Activated naive CD8-positive, alpha-beta T cell treated with anti-CD3 and anti-CD28 coated beads, Interleukin-2, amount 10 ng/mL, durations not matched to agents 7 days and 5 days (primary cell): ENCODE measurements at regions not wholly inside any gene's neighbourhood (a gene's known extent, or its start where the extent isn't known, plus 50 kb on each side); places are given as distances from the start of the nearest gene placed in this dataset.

Experiments
- ATAC-seq: fragments of 150-1000 bp; cut with Tn5 transposase; one replicate; pipeline ENCODE4 v1.10.0; 2021; ENCODE audit warnings: low read depth, moderate library complexity
- POLR2A ChIA-PET: fragments of 350-600 bp; sonication (Branson Sonifier 250); formaldehyde crosslinking; loops from one replicate; lab custom pipeline; 2021; ENCODE audit warnings: antibody characterized with exemption; lab: Charles Lee
- DNase-seq: peaks from one replicate; pipeline ENCODE4 v3.0.0; 2021
- H3K27ac Mint-ChIP-seq: one replicate; pipeline ENCODE4 v1.8.0; 2022; ENCODE audit warnings: mild to moderate bottlenecking, mixed read lengths
- H3K27me3 Mint-ChIP-seq: one replicate; pipeline ENCODE4 v1.8.0; 2022; ENCODE audit warnings: mild to moderate bottlenecking, moderate library complexity, mixed read lengths
- H3K36me3 Mint-ChIP-seq: one replicate; pipeline ENCODE4 v1.8.0; 2021; ENCODE audit warnings: mild to moderate bottlenecking, mixed read lengths
- H3K4me1 Mint-ChIP-seq: one replicate; pipeline ENCODE4 v1.8.0; 2021; ENCODE audit warnings: mixed read lengths
- H3K4me3 Mint-ChIP-seq: one replicate; pipeline ENCODE4 v1.8.0; 2022; ENCODE audit warnings: mild to moderate bottlenecking, moderate library complexity, mixed read lengths
- H3K9me3 Mint-ChIP-seq: one replicate; pipeline ENCODE4 v1.8.0; 2021; ENCODE audit warnings: mixed read lengths

- H3K4me3 Mint-ChIP-seq = no peak overlapping the region
- POLR2A ChIA-PET = no interaction called here
- ATAC-seq = no peak
- H3K36me3 Mint-ChIP-seq = no peaks in the 10 kb centered on the region
- H3K27me3 Mint-ChIP-seq = no peaks in the 10 kb centered on the region
- peaks cover 6% of the 10 kb centered on the region for H3K4me1 Mint-ChIP-seq
- DNase-seq = no peak
- H3K9me3 Mint-ChIP-seq = no peaks in the 10 kb centered on the region
- no peak overlapping the region for H3K27ac Mint-ChIP-seq
Observed at GRCh38 chr2:48247206-48247605, 67.3 kb upstream of the FOXN2 start.

GRCh38 chr2:48248251-48248933, 66.1 kb upstream of the FOXN2 start:
- POLR2A ChIA-PET = no interaction called here
- DNase-seq (no peak), ATAC-seq (no peak)
- Mint-ChIP-seq H3K36me3 (no peaks in the 10 kb centered on the region), H3K4me1 (peaks cover 6% of the 10 kb centered on the region), H3K4me3 (no peak overlapping the region), H3K27me3 (no peaks in the 10 kb centered on the region), H3K9me3 (no peaks in the 10 kb centered on the region), H3K27ac (no peak overlapping the region)

GRCh38 chr2:48249025-48249424, 65.5 kb upstream of the FOXN2 start:
- Mint-ChIP-seq H3K9me3 (no peaks in the 10 kb centered on the region), H3K27me3 (no peaks in the 10 kb centered on the region), H3K4me1 (peaks cover 6% of the 10 kb centered on the region), H3K27ac (no peak overlapping the region), H3K36me3 (no peaks in the 10 kb centered on the region), H3K4me3 (no peak overlapping the region)
- ATAC-seq (no peak), DNase-seq (no peak)
- POLR2A ChIA-PET = no interaction called here

DNA sequence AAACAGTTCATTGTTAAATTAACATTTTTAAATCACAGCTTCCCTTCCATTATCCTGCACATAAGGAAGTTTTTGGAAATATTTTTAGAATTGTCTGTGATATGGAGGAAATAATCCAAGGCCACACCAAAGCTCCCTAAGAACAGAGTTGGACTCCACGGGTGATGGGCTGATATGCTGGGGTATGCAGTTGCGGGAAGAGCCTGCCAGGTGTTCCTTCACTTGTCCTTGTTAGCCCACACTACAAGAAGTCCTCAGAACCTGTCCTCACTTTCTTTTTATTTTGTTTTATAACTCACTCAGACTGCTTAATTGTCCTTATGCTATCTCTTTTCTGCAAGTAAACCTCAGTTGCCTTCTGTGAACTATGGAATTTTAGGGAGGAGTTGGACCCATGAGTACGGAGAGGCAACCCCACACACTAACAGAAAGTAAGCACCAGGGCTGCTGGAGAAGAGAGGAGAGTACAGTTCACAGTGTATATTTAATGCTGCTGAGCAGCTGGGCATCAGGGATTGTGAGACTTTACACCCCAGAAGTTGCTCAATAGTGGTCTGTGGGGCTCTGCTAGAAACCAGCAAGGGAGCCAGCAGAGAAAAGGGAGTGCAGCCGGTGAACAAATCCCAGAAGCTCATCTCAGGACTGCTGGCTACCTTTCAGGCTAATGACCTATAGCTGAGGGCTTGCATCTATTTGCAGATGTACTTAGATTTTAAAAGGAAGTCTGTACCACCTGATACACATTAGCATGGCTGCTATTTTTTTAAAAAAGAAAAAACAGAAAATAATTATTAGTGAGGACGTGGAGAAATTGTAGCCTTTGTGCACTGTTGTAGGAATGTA, 64.6 kb upstream of the FOXN2 start:
- ATAC-seq (no peak), DNase-seq (no peak)
- no peaks in the 10 kb centered on the region for H3K9me3 Mint-ChIP-seq
- peaks cover 6% of the 10 kb centered on the region for H3K4me1 Mint-ChIP-seq
- H3K27ac Mint-ChIP-seq = no peak overlapping the region
- H3K36me3 Mint-ChIP-seq = no peaks in the 10 kb centered on the region
- POLR2A ChIA-PET = no interaction called here
- no peaks in the 10 kb centered on the region for H3K27me3 Mint-ChIP-seq
- H3K4me3 Mint-ChIP-seq = no peak overlapping the region

DNA sequence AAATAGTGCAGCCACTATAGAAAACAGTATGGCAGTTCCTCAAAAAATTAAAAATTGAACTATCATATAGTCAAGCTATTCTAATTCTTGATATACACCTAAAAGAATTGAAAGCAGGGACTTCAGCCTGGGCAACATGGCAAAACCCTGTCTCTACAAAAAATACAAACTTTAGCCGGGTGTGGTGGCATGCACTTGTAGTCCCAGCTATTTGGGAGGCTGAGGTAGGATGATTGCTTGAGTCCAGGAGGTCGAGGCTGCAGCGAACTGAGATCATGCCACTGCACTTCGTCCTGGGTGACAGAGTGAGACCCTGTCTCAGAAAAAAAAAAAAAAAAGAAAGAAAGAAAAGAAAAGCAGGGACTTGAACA, 64.0 kb upstream of the FOXN2 start:
- Mint-ChIP-seq H3K27ac (no peak overlapping the region), H3K4me1 (peaks cover 6% of the 10 kb centered on the region), H3K9me3 (no peaks in the 10 kb centered on the region), H3K27me3 (no peaks in the 10 kb centered on the region), H3K36me3 (no peaks in the 10 kb centered on the region), H3K4me3 (no peak overlapping the region)
- ATAC-seq = no peak
- POLR2A ChIA-PET = no interaction called here
- DNase-seq = no peak

GRCh38 chr2:48250943-48251342, 63.5 kb upstream of the FOXN2 start:
- ATAC-seq = no peak
- H3K27me3 Mint-ChIP-seq = no peaks in the 10 kb centered on the region
- no peaks in the 10 kb centered on the region for H3K36me3 Mint-ChIP-seq
- POLR2A ChIA-PET = no interaction called here
- H3K27ac Mint-ChIP-seq = no peak overlapping the region
- no peaks in the 10 kb centered on the region for H3K9me3 Mint-ChIP-seq
- peaks cover 6% of the 10 kb centered on the region for H3K4me1 Mint-ChIP-seq
- H3K4me3 Mint-ChIP-seq = no peak overlapping the region
- DNase-seq = no peak

- Mint-ChIP-seq H3K27ac (no peak overlapping the region), H3K27me3 (no peaks in the 10 kb centered on the region), H3K9me3 (no peaks in the 10 kb centered on the region), H3K36me3 (no peaks in the 10 kb centered on the region), H3K4me3 (no peak overlapping the region), H3K4me1 (peaks cover 6% of the 10 kb centered on the region)
- POLR2A ChIA-PET = no interaction called here
- DNase-seq (no peak), ATAC-seq (no peak)
Observed at GRCh38 chr2:48251437-48252148, 62.9 kb upstream of the FOXN2 start.

DNA sequence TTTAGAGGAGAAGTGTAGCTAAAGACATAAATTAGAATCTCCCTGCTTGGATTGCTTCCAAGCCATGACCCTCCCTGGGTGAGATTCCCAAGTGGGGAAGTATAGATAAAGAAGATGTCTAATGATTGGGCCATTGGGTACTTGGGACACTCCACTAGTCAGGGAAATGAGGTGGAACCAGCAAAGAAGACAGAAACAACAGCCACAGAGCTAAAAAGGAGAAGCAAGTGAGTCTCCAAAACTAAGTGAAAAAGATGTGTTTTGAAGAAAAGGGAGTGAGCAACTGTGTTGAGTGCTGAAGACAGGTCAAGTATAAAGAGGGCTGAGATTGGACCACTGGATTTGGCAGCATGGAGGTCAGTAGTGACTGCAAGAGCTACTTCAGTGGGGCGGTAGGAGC, 61.2 kb upstream of the FOXN2 start:
- H3K4me3 Mint-ChIP-seq = no peak overlapping the region
- H3K27me3 Mint-ChIP-seq = no peaks in the 10 kb centered on the region
- H3K4me1 Mint-ChIP-seq = peaks cover 6% of the 10 kb centered on the region
- DNase-seq (no peak), ATAC-seq (no peak)
- H3K36me3 Mint-ChIP-seq = no peaks in the 10 kb centered on the region
- H3K27ac Mint-ChIP-seq = no peak overlapping the region
- H3K9me3 Mint-ChIP-seq = no peaks in the 10 kb centered on the region
- POLR2A ChIA-PET = no interaction called here

GRCh38 chr2:48254839-48255238, 59.6 kb upstream of the FOXN2 start:
- Mint-ChIP-seq H3K9me3 (no peaks in the 10 kb centered on the region), H3K27me3 (peaks cover 2% of the 10 kb centered on the region), H3K4me3 (no peak overlapping the region), H3K4me1 (peaks cover 4% of the 10 kb centered on the region), H3K36me3 (no peaks in the 10 kb centered on the region), H3K27ac (no peak overlapping the region)
- POLR2A ChIA-PET = no interaction called here
- no peak for DNase-seq
- no peak for ATAC-seq

- Mint-ChIP-seq H3K9me3 (no peaks in the 10 kb centered on the region), H3K27me3 (peaks cover 5% of the 10 kb centered on the region), H3K4me3 (no peak overlapping the region), H3K27ac (no peak overlapping the region), H3K36me3 (peaks cover 3% of the 10 kb centered on the region), H3K4me1 (peaks cover 3% of the 10 kb centered on the region)
- POLR2A ChIA-PET = no interaction called here
- ATAC-seq (no peak), DNase-seq (no peak)
Observed at GRCh38 chr2:48257456-48257855, 57.0 kb upstream of the FOXN2 start.

DNA sequence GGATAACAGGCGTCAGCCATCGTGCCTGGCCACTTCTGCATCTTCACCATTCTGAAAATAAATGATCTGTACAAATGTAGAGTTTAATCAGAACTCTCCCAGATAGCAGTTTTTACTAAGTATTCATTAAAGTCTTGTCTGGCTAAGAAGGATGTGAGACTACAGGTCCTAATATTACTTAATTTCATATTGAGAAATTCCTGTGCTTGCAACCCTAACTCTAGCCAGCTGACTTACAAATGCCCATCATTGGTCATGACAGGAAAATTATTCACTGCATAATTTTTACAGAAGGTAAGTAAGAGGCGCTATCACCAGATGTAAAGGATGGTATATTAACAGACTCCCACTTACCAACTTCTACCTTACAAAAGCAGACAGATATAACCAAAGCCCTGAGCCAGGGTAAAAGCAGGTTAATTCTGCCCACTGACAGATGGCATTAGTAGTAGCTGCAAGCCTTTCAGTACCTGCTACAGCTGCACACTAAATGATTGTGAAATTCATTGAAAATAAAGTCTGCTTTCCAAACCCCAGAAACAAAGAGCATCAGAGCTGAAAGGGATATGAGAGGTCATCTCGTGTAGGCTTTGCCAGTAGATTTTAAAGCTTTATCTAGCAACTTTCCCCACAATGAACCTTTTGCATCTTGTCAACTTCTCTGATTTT, 55.9 kb upstream of the FOXN2 start:
- no peaks in the 10 kb centered on the region for H3K9me3 Mint-ChIP-seq
- H3K27ac Mint-ChIP-seq = no peak overlapping the region
- H3K27me3 Mint-ChIP-seq = peaks cover 5% of the 10 kb centered on the region
- H3K4me3 Mint-ChIP-seq = no peak overlapping the region
- no peak for ATAC-seq
- H3K36me3 Mint-ChIP-seq = peaks cover 3% of the 10 kb centered on the region
- DNase-seq = no peak
- POLR2A ChIA-PET = no interaction called here
- H3K4me1 Mint-ChIP-seq = peaks cover 3% of the 10 kb centered on the region

- DNase-seq (no peak), ATAC-seq (no peak)
- POLR2A ChIA-PET = no interaction called here
- peaks cover 3% of the 10 kb centered on the region for H3K4me1 Mint-ChIP-seq
- peaks cover 3% of the 10 kb centered on the region for H3K36me3 Mint-ChIP-seq
- H3K4me3 Mint-ChIP-seq = no peak overlapping the region
- H3K9me3 Mint-ChIP-seq = peaks cover 1% of the 10 kb centered on the region
- H3K27me3 Mint-ChIP-seq = peaks cover 5% of the 10 kb centered on the region
- no peak overlapping the region for H3K27ac Mint-ChIP-seq
Observed at GRCh38 chr2:48259811-48260210, 54.7 kb upstream of the FOXN2 start.

- ATAC-seq = no peak
- H3K9me3 Mint-ChIP-seq = peaks cover 4% of the 10 kb centered on the region
- H3K4me1 Mint-ChIP-seq = peaks cover 3% of the 10 kb centered on the region
- peaks cover 5% of the 10 kb centered on the region for H3K27me3 Mint-ChIP-seq
- no peak overlapping the region for H3K27ac Mint-ChIP-seq
- POLR2A ChIA-PET = no interaction called here
- no peak for DNase-seq
- H3K4me3 Mint-ChIP-seq = no peak overlapping the region
- peaks cover 6% of the 10 kb centered on the region for H3K36me3 Mint-ChIP-seq
Observed at GRCh38 chr2:48264627-48265026, 49.9 kb upstream of the FOXN2 start.
